ENCODE measurements at regions not wholly inside any gene's neighbourhood (a gene's known extent, or its start where the extent isn't known, plus 50 kb on each side); places are given as distances from the start of the nearest gene placed in this dataset.

DNA sequence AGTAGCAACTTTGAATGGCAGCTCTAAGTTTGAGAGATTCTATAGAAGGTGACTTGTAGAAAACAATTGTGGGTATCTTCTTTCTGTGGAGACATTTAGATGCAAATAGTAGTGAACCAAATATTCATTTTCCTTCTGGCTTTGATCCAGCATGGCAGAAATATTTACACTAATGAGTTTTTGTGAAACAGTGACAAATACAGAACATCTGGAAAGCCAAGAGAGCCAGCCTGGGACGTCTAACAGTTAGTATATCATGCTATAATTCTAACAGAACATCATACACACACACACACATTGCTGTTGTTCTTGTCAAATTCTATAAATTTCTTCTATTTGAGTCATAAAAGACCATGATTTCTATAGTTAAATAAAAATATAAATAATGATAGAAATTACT, 1777.9 kb downstream of the ARAP2 start:
- TF ChIP-seq CTCF (IDR thresholded peaks at IDR 0.05) (no peak), POLR2A (IDR thresholded peaks at IDR 0.05) (no peak)
